ENCODE measurements at regions not wholly inside any gene's neighbourhood (a gene's known extent, or its start where the extent isn't known, plus 50 kb on each side); places are given as distances from the start of the nearest gene placed in this dataset.

DNA sequence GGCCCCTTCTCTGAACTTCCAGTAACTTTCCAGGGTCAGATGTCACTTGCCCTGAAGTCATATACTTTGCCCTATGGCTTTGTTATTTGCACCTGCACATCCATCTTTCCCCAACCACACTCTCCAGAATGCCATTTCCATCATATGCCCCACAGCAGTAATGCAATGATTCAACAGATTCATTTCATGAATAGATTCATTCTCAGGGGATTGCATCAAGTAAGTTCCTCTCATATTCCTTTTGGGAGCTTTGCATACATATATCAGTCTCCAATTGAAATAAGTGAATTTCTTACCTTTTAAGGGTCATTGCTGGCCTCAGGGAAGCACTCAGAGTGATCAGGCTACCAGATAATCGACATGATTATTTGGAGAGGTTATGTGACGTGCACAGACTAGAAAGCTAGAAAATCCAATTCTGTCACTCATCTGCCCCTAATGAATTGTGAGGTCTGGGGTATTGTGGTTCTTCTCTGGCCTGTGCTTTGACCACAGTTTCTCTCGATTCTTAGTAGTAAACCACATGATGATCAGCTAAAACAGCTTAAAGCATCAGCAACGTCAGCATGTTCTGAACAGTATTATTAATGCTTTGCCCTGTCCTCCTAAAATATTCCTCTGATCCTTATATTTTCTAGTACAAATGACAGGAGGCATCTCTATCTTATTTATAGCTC is 179.9 kb downstream of the ATPSCKMT start:
- no peak overlapping the region for H3K4me3 Mint-ChIP-seq
- peaks cover 0 to 8% (median 2%) of the 10 kb centered on the region in 3 donors for H3K9me3 Mint-ChIP-seq

DNA sequence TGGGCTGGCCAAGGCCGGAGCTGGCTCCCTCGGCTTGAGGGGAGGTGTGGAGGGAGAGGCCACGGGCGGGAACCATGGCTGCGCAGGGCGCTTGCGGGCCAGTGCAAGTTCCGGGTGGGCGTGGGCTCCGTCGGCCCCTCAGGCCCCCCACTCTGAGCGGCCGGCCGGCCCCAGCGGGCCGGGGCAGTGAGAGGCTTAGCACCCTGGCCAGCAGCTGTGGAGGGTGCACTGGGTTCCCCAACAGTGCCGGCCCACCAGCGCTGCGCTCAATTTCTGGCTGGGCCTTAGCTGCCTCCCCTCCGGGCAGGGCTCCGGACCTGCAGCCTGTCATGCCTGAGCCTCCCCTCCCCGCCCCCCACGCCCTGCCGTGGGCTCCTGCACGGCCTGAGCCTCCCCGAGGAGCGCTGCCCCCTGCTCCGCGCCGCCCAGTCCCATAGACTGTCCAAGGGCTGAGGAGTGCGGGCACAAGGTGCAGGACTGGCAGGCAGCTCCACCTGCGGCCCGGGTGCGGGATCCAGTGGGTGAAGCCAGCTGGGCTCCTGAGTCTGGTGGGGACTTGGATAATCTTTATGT is 184.2 kb downstream of the ATPSCKMT start:
- Mint-ChIP-seq H3K4me1 (no peaks in the 10 kb centered on the region), H3K27ac (no peak overlapping the region), H3K36me3 (no peaks in the 10 kb centered on the region), H3K9me3 (peaks cover 0 to 7% (median 2%) of the 10 kb centered on the region in 3 donors), H3K4me3 (no peak overlapping the region), H3K27me3 (no peaks in the 10 kb centered on the region)

More for the DNA sequence above, 179.9 kb downstream of the ATPSCKMT start:
- H3K36me3 Mint-ChIP-seq, result no peaks in the 10 kb centered on the region
- H3K4me1 Mint-ChIP-seq, result no peaks in the 10 kb centered on the region
- H3K27ac Mint-ChIP-seq, result no peak overlapping the region
- no peaks in the 10 kb centered on the region for H3K27me3 Mint-ChIP-seq

DNA sequence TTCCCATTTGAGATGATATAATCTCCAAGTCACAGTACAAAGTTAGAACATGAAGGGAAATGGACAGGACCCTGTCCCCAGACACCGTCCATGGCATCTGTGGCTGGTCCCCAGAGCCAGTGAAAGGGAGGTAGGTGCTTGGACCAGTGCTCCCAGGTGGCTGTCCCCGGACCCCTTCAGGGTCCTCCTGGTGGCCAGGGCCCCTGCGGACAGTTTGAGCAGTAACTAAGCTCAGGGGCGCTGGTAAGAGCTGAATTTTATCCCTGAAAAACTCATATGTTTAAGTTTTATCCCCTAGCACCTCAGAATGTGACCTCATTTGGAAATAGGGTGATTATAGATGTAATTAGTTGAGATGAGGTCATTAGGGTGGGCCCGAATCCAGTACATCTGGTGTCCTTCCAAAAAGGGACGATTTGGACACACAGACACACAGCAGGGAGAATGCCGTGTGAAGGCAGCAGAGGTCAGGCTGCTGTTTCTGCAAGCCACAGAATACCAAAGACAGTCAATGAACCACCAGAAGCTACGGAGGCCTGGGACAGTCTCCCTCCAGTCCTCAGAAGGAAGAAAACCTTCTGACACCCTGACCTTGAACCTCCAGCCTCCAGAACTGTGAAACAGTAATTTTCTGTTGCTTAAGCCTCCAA is 185.0 kb downstream of the ATPSCKMT start:
- Mint-ChIP-seq H3K4me3 (no peak overlapping the region), H3K27ac (no peak overlapping the region), H3K9me3 (peaks cover 0 to 7% (median 2%) of the 10 kb centered on the region in 3 donors), H3K36me3 (no peaks in the 10 kb centered on the region), H3K27me3 (no peaks in the 10 kb centered on the region), H3K4me1 (no peaks in the 10 kb centered on the region)

DNA sequence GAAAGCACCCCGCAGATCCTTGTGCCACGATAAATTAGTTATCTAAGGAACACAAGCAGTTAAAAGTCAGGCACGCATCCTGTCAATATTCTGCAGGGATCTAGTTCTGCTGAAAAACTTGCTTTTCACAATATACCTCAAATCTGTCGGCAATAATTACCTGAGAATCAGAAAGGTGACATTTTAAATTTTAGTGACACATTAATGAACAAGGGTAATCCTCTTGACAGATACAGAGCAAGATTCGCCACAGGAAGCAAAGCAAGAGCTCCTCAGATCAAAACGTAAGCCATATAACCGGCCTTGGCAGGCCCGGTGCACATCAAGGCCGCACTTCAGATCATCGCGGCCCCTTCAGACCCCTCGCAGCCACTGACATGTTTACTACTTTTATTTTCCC is 185.7 kb downstream of the ATPSCKMT start:
- H3K4me1 Mint-ChIP-seq, result no peaks in the 10 kb centered on the region
- peaks cover 0 to 7% (median 2%) of the 10 kb centered on the region in 3 donors for H3K9me3 Mint-ChIP-seq
- H3K36me3 Mint-ChIP-seq, result no peaks in the 10 kb centered on the region
- H3K27ac Mint-ChIP-seq, result no peak overlapping the region
- H3K4me3 Mint-ChIP-seq, result no peak overlapping the region
- H3K27me3 Mint-ChIP-seq, result no peaks in the 10 kb centered on the region

DNA sequence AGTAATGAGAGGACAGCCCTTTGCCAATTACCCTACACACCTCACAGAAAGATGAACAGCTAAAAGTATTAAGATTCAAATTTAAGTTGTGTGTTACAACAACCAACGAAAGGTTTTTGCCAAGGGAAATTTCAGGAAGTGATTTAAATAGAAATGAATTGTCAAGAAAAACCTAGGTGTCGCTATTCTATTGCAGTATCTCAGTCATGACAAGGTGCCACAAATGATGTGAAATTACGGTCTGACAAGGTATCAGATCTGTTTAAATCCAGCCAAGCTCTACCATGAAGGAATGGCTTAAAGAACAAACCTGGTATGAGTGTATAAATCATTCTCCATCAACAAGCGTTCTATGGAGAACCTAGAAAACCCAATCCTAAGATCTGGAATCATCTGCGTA is 189.7 kb downstream of the ATPSCKMT start:
- no peak overlapping the region for H3K4me3 Mint-ChIP-seq
- no peaks in the 10 kb centered on the region for H3K4me1 Mint-ChIP-seq
- H3K27ac Mint-ChIP-seq, result no peak overlapping the region
- H3K9me3 Mint-ChIP-seq, result peaks cover 0 to 4% (median 3%) of the 10 kb centered on the region in 3 donors
- no peaks in the 10 kb centered on the region for H3K36me3 Mint-ChIP-seq
- no peaks in the 10 kb centered on the region for H3K27me3 Mint-ChIP-seq

DNA sequence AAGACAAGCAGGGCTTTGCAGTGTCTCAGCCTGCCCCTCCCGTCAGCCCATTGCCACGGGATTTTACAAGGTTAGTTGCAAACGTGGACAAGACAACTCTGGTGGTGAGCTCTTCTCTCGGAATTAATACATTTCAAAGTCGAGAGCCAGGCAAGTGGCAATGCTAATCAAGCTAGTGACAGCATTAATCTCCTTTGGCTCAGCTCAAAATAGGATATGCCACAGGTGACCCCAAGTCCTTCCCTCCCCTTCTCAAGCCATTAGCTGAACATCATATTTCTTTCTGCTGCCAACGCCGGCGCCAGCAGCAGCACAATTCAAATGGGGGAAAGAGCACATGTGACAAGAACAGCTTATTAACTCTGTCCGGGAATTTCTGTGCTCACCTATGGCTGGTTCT is 190.1 kb downstream of the ATPSCKMT start:
- no peaks in the 10 kb centered on the region for H3K4me1 Mint-ChIP-seq
- H3K27me3 Mint-ChIP-seq, result no peaks in the 10 kb centered on the region
- H3K9me3 Mint-ChIP-seq, result peaks cover 0 to 4% (median 3%) of the 10 kb centered on the region in 3 donors
- H3K27ac Mint-ChIP-seq, result no peak overlapping the region
- H3K4me3 Mint-ChIP-seq, result no peak overlapping the region
- H3K36me3 Mint-ChIP-seq, result no peaks in the 10 kb centered on the region

DNA sequence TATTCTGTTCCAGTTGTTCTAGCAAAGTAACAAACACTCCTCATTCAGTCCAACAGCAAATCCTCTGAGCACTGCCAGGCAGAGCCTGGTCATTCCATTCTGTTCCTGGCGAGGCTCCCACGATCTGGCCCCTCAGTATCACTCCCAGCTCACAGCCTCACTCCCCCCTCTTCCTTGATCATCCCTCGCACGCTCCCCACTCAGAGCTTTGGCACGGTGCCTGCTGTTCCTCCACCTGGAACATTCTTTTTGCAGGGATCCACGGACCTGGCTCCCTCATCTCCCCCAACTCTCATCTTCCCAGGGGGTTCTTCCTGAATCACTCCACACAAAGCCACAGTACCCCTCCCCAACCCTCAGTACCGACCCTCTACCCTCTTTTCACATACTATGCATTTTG is 192.3 kb downstream of the ATPSCKMT start:
- no peaks in the 10 kb centered on the region for H3K36me3 Mint-ChIP-seq
- H3K27me3 Mint-ChIP-seq, result no peaks in the 10 kb centered on the region
- H3K9me3 Mint-ChIP-seq, result peaks cover 7 to 12% (median 10%) of the 10 kb centered on the region in 3 donors
- no peak overlapping the region for H3K27ac Mint-ChIP-seq
- no peak overlapping the region for H3K4me3 Mint-ChIP-seq
- no peaks in the 10 kb centered on the region for H3K4me1 Mint-ChIP-seq

DNA sequence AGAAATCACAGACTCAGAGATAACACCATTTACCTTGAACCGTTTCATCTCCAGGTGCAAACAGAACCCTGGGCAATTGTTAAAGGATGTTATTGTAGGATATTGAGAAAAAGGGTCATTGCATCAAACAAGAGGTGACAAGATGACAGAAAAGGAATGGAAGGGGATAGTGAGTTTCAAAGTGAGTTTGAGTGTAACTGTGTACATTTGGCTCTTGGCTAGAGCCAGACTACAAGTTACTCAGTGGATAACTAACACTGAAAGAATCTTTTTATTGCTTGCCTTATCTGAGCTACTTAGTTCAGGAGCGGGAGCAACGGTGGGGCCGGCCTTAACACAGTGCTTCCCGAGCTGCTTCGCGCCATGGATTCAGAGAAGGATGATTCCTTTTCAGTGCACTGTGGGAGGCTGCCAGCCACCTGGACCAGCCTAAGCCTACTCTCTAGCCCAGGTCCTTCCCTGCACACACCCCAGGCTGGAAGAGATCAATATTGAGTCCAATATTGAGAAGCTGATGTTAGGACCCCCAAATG is 193.4 kb downstream of the ATPSCKMT start:
- no peaks in the 10 kb centered on the region for H3K4me1 Mint-ChIP-seq
- H3K9me3 Mint-ChIP-seq, result peaks cover 9 to 12% (median 11%) of the 10 kb centered on the region in 3 donors
- H3K27ac Mint-ChIP-seq, result no peak overlapping the region
- no peak overlapping the region for H3K4me3 Mint-ChIP-seq
- no peaks in the 10 kb centered on the region for H3K27me3 Mint-ChIP-seq
- H3K36me3 Mint-ChIP-seq, result no peaks in the 10 kb centered on the region

DNA sequence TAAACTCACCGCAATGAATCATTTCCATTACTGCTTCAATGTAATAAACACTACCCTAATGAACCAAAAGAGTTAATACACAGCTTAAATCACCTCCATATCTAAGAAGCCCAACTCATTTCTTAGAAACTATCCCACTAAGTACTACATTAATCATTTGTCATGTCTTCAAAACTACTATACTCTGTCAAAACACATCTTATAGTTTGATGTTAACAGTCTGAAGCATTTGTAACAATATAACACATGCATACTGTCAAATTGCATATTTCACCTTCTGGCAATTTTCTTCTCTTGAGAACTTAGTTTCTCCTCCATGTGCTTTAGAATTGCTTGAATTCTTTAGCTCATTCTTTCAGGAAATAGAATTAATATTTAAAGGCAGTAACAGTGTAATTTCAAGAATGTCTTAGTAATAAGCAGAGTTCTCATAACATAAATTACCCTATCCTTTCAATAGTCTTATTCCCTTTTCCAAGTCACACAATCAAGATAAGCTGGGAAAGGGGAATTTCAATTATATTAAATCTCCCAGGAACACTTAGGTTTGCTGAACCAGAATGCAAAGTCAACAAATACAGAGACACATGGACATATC is 199.7 kb downstream of the ATPSCKMT start:
- Mint-ChIP-seq H3K4me3 (no peak overlapping the region), H3K27me3 (no peaks in the 10 kb centered on the region), H3K36me3 (peaks cover 2% of the 10 kb centered on the region), H3K9me3 (peaks cover 12 to 16% (median 12%) of the 10 kb centered on the region in 3 donors), H3K4me1 (no peaks in the 10 kb centered on the region), H3K27ac (no peak overlapping the region)

DNA sequence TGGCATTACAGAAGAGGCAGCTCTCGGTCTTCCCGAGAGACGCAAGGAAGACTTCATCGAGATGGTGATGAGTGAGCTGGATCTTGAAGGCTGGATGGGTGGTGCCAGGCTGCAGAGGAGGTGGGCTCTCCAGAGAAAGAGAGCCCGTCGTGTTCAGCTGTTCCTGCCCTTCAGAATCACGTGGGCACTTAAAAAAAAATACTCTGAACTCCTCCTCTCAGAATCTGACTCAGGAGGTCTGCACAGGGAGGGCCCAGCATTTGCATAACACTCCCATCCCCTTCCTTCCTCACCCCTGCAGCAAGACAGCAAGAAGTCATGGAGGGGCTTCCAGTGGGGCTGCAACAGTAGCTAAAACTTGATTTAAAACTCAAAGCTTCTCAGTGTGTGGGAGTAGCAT is 203.0 kb downstream of the ATPSCKMT start:
- H3K36me3 Mint-ChIP-seq, result peaks cover 2% of the 10 kb centered on the region
- H3K4me1 Mint-ChIP-seq, result no peaks in the 10 kb centered on the region
- no peak overlapping the region for H3K4me3 Mint-ChIP-seq
- no peaks in the 10 kb centered on the region for H3K27me3 Mint-ChIP-seq
- H3K27ac Mint-ChIP-seq, result no peak overlapping the region
- H3K9me3 Mint-ChIP-seq, result peaks cover 5 to 6% (median 5%) of the 10 kb centered on the region in 3 donors

DNA sequence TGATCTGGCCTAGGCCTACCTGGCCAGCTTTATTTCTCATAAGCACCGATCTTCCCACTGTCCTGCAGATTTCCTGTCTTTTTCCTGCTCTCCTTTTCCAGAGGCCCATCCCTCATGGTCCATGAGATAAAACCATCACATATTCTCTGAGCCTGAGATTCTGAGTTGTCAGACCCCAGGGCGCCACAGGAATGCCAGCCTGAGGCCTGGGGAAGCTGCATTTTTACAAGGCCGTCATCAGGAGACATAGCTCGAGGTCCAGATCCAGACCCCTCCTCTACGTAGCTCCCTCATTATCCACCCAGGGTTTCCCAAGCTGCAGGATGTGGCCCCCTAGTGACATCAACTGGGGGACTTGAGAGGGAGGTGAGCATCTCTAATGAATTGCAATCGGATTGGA is 204.3 kb downstream of the ATPSCKMT start:
- Mint-ChIP-seq H3K36me3 (peaks cover 2% of the 10 kb centered on the region), H3K9me3 (peaks cover 3 to 5% (median 5%) of the 10 kb centered on the region in 3 donors), H3K4me1 (no peaks in the 10 kb centered on the region), H3K27ac (no peak overlapping the region), H3K4me3 (no peak overlapping the region), H3K27me3 (no peaks in the 10 kb centered on the region)

DNA sequence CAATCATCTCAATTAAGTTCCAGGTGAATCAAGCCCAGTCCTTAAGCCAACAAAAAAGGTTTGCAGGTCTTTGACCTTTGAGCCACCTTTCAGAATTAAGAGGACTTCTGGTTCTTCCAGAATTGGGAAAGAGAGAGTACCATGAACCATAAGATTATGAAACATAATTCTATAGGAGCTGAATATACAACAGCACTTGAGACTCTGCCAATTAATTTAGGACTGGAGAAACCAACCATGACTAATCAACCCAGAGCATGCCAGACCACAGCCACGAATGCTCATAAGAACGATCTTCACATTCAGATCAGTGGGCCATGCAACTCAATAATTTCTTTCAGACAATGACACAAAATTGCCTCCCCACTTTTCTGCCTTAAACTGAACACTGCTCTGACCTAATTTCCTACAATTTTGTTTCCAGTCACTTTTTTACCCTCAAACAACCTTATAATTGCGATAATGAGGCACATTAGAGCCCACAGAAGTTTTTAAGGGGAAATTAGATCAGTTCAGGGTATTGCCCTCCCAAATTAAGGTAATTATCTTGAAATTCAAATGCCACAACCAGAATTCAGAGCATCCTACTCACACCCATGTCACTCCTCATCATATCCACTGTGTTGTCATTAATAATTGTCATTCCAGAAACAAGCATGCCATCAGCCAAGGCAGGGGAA is 213.4 kb downstream of the ATPSCKMT start:
- peaks cover 0 to 4% (median 2%) of the 10 kb centered on the region in 3 donors for H3K9me3 Mint-ChIP-seq
- no peaks in the 10 kb centered on the region for H3K27me3 Mint-ChIP-seq
- peaks cover under 1% of the 10 kb centered on the region for H3K36me3 Mint-ChIP-seq
- no peak overlapping the region for H3K4me3 Mint-ChIP-seq
- no peaks in the 10 kb centered on the region for H3K4me1 Mint-ChIP-seq
- no peak overlapping the region for H3K27ac Mint-ChIP-seq

DNA sequence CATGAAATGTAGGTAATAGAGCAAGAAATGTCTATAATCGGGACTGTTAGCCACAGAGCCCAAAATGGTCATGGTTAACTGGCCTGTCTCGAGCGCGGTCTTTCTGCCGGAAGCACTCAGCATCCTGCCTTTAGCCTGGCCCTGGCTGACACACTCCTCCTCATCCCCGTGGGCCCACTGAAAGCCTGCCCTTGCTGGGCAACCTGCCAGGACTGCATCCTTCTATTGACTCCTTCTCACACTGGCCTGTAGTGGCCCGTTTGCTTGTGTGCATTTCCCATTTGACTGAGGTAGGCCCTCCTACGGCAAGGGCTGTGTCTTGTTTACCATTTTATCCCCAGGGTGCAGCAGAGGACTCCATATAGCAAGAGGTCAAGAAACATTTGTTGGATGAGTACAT is 215.7 kb downstream of the ATPSCKMT start:
- Mint-ChIP-seq H3K4me3 (no peak overlapping the region), H3K9me3 (peaks cover 3 to 5% (median 3%) of the 10 kb centered on the region in 3 donors), H3K4me1 (no peaks in the 10 kb centered on the region), H3K27me3 (no peaks in the 10 kb centered on the region), H3K27ac (no peak overlapping the region), H3K36me3 (peaks cover 1% of the 10 kb centered on the region)

DNA sequence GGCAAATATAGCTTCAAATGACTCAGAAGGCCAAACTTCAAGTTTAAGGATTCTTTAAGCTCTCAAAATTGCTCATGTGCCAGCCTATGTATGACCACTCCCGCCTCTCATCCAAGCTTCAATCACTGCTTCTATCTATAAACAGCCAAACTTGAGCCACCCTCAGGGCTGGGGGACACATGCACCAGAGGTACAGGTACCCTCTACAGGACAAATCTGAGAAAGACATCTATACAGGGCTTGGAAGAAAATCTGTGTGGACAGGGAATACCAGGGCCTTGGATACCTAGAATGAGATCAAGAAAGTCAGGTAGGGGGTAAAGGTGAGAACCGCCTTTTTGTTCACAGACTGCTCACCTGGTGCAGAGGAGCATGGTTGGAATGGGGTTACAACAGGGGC is 217.9 kb downstream of the ATPSCKMT start:
- peaks cover 1% of the 10 kb centered on the region for H3K36me3 Mint-ChIP-seq
- H3K27ac Mint-ChIP-seq, result no peak overlapping the region
- no peaks in the 10 kb centered on the region for H3K27me3 Mint-ChIP-seq
- peaks cover 3 to 15% (median 4%) of the 10 kb centered on the region in 3 donors for H3K9me3 Mint-ChIP-seq
- no peak overlapping the region for H3K4me3 Mint-ChIP-seq
- no peaks in the 10 kb centered on the region for H3K4me1 Mint-ChIP-seq

Measured in IgD-negative memory B cell (primary cell).